ENCODE measurements at regions not wholly inside any gene's neighbourhood (a gene's known extent, or its start where the extent isn't known, plus 50 kb on each side); places are given as distances from the start of the nearest gene placed in this dataset.

DNA sequence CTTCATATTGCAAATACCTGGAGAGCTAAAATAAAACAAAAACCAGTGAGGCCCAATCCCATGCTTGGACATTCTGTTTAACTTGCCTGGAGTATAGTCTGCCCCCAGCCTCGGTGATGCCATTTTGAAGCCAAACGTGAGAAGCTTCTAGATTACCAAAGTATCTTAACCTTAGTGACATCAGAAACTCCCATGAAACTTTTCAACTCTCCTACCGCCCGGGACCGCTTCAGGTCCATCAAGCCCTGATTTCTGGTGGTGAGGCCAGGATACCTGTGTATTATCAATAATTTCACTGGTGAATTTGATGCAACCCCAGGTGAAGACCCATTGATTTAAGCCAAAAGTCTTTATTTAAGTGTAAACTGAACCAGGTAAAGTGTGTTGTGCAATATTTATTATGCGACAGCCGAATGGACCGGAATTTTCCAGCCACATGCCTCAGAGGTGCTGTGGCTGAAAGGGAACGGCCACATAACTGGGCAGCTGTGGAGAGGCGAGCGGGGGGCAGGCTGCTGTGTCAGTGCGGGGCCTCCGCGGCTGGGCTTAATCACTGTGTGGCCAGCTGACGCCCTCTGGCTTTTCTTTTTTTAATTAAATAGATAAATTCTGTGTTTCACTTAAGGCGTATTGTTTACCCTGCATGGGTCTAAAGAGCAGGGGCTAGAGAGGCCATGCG, 385.5 kb upstream of the B3GAT1 start:
- no peak for DNase-seq

DNA sequence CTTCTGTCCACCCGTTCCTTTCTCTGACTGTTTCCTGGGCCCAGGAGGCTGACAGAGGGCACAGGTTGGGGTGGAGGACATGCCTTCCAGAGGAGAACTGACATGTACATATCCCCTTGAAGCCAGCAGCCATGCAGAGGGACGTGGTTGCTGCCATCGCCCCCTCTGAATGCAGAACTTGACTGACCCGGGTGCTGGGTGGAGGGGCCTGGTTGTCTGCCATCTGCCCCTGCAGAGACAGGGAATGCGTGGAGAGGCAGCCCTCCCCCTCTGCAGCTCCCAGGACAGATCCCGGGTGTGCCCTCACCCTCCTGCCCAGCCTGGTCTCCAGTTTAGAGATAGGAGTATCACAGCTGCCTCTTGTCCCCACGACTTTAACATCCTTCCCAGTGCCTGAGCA, 383.0 kb upstream of the B3GAT1 start:
- DNase-seq, result no peak

DNA sequence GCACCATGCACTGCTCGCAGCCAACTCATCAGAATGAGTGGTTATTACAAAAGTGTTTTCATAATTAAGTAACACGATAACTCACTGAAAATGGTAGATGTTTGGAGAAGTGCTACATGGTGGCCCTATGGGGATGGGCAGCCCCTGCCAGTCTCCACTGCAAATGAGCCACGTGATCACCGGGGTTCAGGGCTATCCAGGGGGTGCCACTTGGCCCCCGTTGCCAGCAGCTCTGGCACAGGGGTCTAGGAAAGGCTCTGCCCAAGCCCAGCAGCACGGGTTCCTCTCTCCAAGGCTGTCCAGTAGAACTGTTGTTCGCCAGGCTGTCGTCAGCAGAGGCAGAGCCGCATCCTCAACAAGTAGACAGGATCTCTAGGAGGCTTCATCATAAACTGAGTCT, 382.1 kb upstream of the B3GAT1 start:
- no peak for DNase-seq

DNA sequence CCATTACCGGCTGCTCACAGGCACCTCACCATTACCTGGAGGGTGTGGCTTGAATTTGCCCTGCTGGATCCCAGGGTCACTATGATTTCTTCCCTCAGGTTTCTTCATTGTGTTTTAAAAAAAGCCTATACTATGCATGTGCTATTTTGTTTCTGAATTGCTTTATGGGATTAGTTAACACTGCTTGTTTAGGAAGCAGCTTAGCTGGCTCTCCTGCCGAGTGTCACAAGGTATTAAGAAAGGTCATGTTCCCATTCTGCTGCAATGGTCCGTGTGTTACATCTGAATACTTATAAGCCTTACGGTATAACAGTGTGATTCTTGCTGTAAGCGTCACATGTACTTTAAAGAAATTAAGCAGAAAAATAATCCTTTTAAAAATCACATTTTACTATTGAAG, 380.6 kb upstream of the B3GAT1 start:
- no peak for DNase-seq

DNA sequence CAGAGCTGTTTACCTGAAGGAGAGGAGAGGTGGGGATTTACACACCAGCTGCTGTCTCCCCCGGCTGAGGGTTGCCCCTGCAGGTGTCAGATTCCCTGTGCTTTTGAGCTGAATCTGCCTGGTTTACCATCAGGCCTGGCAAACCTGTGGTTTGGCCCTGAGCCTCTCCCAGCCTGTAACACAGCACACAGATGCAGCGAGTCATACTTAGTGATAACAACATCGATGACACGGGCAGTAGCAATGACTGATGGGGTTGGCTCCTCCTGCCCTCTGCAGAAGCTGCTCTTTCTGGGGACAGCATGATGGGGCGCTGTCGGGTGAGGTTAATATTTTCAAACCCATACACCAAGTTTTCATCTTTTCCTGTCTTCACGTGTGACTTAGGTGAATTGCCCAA, 380.0 kb upstream of the B3GAT1 start:
- DNase-seq, result no peak

DNA sequence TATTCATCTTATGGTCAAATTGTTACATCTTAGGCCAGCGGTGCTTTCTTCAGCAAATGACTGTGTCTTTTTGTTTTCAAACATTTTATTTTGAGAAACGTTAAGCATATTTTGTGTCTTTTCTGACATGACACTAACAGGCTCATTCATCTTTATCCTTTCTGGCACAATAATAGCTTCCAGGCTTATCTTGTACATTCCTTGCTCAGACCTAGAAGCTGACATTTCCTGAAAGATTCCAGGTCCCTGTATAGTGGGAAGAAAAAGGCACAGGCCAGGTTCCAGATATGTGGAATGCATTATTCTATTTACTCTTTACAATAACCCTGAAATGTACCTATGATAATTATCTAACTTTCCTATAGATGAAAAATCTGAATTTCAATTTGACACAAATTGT, 379.1 kb upstream of the B3GAT1 start:
- no peak for DNase-seq

DNA sequence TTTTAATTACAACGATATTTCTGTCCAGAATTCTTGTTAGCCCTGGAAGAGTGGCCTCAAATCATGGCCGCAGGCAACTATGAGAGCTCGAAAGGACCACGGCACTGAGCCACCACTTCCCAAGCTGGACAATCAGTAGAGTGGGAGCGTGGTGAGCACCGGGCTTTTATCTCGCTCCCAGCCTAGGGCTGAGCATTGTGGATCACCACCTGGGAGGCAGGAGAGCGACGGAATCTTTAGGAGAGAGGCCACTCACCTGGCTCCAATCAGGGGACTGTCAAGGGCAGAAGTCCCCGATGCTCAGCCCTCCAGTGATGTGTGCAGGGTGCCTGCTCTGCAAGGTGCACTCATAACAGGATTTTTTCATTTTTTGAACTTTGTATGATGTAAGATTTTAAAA, 377.1 kb upstream of the B3GAT1 start:
- no peak for DNase-seq

DNA sequence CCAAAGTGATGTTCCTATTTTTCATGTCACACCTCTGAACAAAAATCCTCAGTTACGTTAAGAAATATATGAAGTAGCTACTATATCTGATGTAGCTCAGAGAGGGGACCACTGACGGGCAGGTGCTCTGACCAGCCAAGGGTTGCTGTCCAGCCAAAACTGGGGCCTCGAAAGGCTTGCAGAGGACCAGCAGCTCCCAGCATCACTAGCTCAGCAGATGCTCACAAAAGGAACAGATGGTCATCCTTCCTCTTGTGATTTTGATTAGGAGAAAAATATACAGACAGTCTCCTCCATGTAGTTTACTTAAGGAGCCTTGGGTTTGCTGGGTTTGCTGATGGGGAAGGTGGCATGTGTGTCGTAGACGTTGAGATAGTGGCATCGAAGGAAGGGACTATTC, 374.6 kb upstream of the B3GAT1 start:
- no peak for DNase-seq

DNA sequence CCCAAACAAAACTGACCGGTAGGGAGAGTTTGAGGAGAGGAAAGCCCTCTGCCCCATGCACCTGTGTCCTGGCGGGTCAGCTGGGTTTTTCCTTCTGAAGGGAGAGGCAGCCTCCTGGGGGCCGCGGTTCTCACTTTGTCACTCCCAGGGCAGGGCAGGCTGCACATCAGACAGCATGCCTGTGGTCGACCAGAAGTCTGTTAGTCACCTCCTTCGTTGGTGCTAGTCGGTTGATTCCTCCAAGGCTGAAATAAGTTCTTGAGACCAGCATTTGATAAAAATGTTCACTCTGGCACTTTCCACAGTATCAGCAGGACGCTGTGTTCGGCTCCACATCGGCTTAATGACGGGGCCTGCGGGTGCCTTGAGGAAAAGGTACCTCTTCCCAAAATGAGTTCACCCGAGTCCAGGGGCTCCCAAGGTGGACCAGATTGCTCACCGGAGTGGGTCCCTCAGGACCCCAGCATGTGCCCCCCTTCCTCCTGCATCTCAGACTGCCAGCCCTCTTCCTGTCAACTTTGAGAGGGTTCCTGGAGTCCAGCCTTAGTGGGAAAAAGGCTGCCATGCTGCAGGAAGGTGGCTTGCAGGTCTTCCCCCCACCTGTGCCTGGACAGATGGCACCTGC, 373.7 kb upstream of the B3GAT1 start:
- no peak for DNase-seq

DNA sequence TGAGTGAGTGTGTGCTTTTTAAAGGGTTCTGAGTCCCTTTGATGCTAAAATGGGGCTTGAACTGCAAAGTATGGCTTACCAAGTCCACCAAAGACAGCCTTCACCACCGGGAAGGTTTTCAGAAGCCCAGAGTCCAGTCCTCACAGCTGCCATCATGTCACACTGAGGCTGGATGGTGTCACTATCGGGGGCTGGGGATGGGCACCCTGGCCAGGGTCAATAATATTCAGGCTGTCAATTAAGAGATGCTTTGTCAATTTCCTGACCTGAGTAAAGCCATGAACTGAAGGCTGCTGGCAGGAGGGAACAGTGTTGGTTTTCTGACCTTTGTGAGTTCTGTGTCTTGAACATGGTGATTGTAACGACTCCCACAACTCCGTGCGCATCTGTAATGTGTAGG, 373.0 kb upstream of the B3GAT1 start:
- DNase-seq, result no peak

DNA sequence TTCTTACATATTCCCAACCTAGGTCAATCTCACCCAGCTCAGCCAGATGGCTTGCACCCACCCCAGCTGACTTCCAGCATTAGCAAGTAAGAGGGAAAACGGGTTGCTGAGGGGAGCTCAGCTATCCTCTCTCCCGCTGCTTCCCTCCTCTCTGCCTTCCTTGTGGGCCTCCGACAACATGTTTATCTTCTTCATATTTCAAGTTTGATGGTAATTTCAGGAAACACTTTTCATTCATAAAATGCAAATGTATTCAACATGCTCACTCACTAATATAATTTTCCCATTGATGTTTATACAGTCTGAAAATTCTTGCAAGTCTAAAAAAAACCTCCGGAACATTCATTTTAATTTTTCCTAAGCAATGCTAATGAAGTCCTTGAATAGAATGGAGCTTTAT, 372.5 kb upstream of the B3GAT1 start:
- DNase-seq, result no peak

DNA sequence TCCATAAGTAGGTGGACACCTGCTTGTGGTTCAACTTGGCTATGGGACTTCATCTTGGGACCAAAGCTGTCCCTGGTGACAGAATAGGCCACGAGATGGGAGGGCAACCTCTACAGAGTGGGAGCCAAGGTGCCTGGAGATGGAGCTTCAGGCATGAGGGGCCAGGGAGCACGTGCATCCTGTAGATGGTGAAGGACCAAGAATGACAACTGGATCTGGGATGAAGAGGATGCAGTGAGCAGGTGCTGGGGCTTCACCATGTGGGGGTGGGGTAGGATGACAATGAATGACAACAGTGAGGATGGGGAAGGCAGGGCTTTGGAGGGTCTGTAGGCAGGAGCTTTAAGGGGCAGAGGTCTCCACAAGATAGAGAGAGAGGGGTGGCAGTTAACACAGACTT, 372.0 kb upstream of the B3GAT1 start:
- no peak for DNase-seq

DNA sequence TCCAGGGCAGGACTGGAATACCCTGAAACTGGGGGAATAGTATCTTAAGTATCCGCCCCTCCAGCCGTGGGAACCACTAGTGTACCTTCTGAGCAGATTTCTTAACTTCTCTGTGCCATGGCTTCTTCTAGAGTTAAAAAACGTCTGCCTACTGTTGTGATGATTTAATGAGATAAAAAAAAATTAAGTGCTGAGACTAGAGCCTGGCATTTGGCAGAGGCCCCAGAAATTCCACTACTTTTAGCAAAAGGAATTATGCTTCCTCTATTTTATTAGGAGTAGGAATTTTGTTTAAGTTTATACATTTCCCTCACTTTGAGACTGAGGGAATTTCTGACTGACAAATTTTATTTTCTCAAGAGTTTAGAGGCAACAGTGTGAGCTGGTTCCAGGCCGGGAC, 371.2 kb upstream of the B3GAT1 start:
- no peak for DNase-seq

DNA sequence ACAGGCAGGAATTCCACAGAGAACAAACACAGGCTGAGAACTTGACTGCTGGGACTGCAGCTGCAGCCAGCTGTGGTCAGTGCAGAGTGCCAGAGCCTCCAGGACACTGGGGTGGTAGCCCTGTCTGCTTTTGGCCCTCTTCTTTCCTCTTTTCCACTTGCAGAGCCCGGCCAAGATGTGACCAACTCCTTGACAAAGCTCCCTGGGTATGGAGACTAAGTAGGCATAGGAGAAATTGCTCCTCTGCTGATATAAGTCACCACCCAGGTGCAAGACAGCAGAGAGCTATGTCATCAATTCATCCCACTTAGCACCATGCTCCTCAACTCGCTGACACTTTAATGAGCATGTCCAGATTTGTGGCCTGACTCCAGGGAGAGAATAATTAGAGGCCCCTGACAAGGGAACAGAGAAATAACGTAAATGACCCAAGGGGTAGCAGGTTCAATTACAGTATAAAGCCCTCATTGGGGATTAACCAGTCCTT, 369.4 kb upstream of the B3GAT1 start:
- no peak for DNase-seq

DNA sequence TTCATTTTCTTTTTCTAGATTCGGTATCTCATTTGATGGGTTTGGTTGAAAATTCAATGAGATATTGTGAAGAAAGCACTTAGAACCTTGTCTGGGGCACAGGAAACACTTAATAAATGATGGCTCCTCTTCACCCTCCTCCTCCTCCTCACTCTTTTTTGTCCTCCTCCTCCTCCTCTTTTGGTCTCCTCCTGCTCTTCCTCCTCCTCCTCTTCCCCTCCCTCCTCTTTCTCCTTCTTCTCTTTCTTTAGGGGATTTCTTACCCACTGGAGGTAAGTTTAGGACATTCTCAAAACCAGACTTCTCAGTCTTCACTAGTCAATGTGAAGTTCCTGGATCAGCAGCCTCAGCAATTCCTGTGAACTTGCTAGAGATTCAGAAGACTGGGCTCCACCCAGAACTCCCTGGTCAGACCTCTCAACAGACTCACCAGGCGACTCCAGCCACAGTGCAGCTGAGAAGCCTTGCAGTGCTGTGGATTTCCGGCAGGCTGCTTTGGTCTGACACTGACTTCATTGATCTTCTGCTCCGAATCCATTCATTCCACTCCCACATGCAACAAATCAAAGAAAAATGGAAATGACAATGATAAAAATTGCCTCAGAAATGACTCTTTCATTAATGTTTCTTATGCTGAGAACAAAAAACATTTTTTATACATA, 368.6 kb upstream of the B3GAT1 start:
- DNase-seq, result no peak

DNA sequence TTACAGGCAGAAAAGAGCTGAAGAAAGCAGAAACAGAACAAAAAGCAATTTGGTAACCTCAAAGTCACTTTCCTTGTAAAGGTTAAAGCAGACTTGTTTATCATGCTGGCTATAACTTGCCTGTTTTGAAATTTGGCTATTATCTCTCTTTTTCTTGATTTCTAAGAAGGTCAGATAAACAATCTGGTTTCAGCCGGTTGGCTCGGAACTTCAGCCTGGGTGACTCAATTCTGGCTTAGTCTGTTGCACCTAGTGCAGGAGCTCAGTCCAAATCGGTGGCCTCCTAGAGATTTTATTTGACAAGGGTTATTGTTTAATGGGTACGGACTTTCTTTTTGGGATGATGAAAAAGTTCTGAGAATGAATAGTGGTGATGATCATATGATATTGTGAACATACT, 367.1 kb upstream of the B3GAT1 start:
- DNase-seq, result no peak

DNA sequence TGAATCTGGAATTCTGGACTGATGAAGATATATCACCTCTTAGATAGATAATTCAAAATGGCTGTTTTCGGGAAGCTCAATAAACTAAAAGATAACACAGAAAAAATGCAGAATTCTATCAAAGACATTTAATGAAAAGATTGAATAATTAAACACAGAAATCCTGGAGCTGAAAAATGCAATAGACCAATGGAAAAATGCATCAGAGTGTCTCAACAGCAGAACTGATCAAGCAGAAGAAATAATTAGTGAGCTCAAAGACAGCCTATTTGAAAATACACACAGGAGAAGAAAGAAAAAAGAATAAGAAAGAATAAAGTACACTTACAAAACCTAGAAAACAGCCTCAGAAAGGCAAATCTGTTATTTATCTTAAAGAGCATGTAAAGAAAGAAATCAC, 356.4 kb upstream of the B3GAT1 start:
- no peak for DNase-seq

DNA sequence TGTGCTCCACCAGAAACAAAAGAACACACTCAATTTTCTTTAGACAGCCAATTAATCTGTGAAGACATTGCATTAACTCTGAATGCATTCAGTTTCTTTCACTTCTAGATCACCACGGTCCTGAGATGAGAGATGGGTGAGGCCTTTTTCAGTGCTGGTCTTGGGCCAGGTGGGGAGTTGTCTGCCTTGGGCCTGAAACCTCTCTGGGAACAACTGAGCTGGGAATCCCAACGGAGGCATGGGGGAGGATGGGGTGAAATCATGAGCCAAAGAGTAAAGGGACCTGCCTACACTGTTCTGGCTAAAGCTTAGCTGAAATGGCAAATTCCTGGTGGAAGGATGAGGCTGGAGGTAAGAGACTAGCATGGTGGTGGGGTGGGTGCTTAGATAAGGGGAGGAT, 353.5 kb upstream of the B3GAT1 start:
- DNase-seq, result no peak

DNA sequence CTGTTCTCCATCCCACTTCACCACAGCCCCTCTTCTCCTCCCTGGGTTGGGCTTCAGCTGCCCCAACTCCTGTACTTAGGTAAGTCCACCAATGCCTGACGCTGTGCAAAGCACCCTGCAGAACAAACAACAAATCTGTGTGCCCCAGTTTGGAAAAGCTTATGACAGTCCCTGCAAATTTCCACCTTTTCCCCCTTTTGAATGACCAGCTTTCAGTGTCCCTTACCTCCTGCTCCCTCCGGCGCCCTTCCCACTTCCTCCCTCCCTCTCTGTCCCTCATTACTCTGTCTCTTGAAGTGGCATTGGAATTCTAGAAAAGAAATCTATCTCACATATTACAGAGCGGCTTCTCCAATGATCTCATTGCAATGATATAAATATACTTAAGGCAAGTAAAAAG, 352.9 kb upstream of the B3GAT1 start:
- no peak for DNase-seq

DNA sequence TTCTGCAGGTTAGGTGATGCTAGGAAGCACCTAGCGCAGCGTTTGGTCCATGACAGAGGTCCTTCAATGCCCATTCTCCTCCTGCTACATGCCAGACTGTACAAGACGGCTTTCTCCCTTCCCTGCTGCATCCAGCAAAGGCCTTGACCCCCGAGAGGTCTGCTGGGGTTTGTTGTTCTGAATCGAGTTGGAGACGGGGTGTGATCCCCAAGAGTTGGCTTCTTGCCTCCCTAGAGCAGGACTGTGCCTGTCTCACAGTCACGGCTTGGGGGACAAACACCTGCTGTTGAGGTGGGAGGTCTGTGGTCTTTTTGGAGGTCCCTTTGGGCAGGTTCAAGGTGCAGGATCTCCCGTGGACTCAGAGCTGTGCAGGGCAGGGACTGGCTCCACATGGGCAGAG, 352.3 kb upstream of the B3GAT1 start:
- DNase-seq, result no peak

DNA sequence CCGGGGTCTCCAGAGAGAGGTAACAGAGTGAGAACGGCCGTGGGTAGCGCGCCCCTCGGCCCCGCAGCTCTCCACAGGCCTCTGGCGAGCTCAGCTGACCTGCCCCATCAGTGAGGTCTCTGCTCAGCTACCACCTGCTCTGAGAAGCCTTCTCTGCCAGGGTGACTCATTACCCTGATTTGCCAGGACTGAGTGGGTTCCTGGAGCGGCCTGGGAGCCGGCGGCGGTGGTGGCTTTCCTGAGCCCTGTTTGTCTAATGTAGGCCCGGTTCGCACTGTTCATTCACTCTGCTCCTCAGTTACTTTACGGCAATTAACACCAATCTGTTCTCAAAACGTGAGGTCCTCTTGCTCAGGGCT, 351.0 kb upstream of the B3GAT1 start:
- no peak for DNase-seq

DNA sequence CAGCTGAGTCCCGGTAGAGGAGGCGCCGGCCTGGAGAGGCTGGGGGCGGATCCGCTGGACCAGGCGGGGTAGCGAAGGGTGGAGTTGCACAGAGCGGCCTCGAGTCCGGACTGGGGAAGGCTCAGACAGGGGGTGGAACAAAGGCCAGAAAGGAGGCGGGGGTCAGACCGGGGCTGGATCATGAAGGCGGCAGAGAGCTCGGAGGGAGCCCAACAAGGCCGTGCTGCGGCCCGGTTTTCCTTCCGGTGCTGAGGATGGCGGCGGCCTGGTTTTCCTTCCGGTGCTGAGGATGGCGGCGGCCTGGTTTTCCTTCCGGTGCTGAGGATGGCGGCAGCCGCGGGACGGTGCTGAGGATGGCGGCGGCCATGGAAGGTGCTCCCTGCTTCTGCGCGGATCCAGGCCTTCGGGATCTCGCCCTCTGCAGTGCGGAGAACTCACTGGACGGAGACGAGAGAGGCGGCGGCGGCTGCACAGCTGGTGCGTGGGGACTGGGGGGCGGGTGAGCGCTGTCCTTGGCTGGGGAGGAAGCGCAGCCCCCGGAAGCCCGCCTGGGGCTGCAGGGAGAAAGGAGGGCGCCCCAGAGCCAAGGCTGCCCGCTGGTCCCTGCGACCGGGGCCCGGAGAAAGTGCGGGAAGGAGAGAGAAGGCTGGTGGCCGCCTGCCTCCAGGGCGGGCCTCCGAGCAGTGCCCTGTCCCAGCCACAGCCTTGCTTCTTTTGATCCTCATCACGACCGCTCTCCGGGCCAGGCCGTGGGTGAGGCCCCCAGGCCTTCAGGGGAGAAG, 350.4 kb upstream of the B3GAT1 start:
- no peak for DNase-seq

DNA sequence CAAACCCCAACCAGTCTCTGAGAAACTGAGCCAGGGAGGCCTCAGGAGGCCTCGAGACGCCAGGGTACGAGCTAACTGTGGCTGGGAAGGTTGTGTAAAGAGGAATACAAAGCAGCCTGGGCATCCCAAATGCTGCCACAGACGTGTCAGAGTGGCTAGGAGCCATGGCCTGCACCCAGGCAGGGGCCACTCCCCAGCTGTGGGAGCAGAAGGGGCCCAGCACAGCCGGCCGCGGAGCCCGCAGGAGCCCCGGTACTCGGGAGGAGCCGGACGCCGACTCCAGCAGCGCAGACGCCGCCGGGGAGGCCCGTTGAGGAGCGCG, 349.8 kb upstream of the B3GAT1 start:
- DNase-seq, result no peak

Data from left kidney (tissue), 1 donor.